Lower lobe of right lung (tissue), 2 donors: ENCODE measurements at regions not wholly inside any gene's neighbourhood (a gene's known extent, or its start where the extent isn't known, plus 50 kb on each side); places are given as distances from the start of the nearest gene placed in this dataset.
A peak's percentile ranks its signal among the peaks of the same experiment; 100 is the strongest.
"Not testable (repeated sequence)": the region's sequence is repeated elsewhere in the genome, so short reads cannot be mapped to it uniquely, and the experiment has no call there.

ENCODE experiments used
- ATAC-seq, 2 donors: fragments of 200-7000 bp; cut with Tn5 transposase; one replicate each; pipeline ENCODE4 v1.9.1; 2020 to 2022; ENCODE audit warnings: mild to moderate bottlenecking in 2 of 2, moderate library complexity in 2 of 2
- DNase-seq: peaks from one replicate; pipeline ENCODE4 v3.0.0-alpha.2; 2020
- H3K27ac ChIP-seq: fragments of 200-600 bp; one replicate; pipeline ENCODE4 v1.8.0; 2022
- H3K27me3 ChIP-seq: fragments of 200-600 bp; one replicate; pipeline ENCODE4 v1.8.0; 2022; ENCODE audit warnings: low read depth
- H3K36me3 ChIP-seq: fragments of 200-600 bp; one replicate; pipeline ENCODE4 v1.8.0; 2022; ENCODE audit warnings: mild to moderate bottlenecking
- H3K4me1 ChIP-seq: fragments of 200-600 bp; one replicate; pipeline ENCODE4 v1.8.0; 2022
- H3K4me3 ChIP-seq: fragments of 200-600 bp; one replicate; pipeline ENCODE4 v1.8.0; 2022; ENCODE audit warnings: mild to moderate bottlenecking
- H3K9me3 ChIP-seq: fragments of 200-600 bp; one replicate; pipeline ENCODE4 v1.8.0; 2022
- intact Hi-C: fragments of 100-400 bp; cut with DNase I; formaldehyde crosslinking; loops from one replicate; pipeline ENCODE4 v1.11.0; 2022
- TF ChIP-seq, protein P1 (sequence below): fragments of 200-600 bp; IDR thresholded peaks from one replicate; pipeline ENCODE4 v1.8.0; 2022; ENCODE audit warnings: antibody characterized with exemption, mild to moderate bottlenecking
- donor health status: DM: no; HTN: yes; CAD: no; lungs with severe emphysema.

DNA sequence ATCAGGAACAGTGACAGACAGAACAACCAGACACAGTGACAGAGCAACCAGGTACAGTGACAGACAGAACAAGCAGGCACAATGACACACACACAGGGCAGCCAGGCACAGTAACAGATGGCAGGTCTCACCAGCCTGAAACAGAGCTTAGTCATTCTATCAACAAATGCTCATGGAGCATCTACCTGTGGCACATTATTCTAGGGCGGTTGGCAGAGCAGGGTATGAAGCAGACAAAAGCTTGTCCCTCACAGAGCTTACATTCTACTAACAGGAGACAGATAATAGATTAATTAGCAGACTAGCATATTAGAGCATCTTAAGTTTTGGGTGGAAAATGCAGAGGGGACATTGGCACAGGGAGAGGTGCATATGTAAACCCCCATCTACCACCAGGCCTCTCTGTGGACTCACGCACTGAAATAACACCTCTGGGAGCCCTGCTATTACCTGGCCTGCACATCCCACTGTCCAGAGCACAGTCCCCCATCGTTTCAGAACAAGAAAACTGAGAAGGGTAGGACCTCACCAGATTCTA is 64.1 kb upstream of the RAB6C start:
- H3K27me3 ChIP-seq = peaks cover 3% of the 10 kb centered on the region
- H3K9me3 ChIP-seq = peaks cover 21% of the 10 kb centered on the region
- H3K27ac ChIP-seq = no peak overlapping the region
- H3K4me3 ChIP-seq = no peak overlapping the region
- ATAC-seq = no peak
- no peaks in the 10 kb centered on the region for H3K4me1 ChIP-seq
- H3K36me3 ChIP-seq = no peaks in the 10 kb centered on the region
- intact Hi-C loops = no loop called here
- no peak for DNase-seq
- TF ChIP-seq, protein P1, sequence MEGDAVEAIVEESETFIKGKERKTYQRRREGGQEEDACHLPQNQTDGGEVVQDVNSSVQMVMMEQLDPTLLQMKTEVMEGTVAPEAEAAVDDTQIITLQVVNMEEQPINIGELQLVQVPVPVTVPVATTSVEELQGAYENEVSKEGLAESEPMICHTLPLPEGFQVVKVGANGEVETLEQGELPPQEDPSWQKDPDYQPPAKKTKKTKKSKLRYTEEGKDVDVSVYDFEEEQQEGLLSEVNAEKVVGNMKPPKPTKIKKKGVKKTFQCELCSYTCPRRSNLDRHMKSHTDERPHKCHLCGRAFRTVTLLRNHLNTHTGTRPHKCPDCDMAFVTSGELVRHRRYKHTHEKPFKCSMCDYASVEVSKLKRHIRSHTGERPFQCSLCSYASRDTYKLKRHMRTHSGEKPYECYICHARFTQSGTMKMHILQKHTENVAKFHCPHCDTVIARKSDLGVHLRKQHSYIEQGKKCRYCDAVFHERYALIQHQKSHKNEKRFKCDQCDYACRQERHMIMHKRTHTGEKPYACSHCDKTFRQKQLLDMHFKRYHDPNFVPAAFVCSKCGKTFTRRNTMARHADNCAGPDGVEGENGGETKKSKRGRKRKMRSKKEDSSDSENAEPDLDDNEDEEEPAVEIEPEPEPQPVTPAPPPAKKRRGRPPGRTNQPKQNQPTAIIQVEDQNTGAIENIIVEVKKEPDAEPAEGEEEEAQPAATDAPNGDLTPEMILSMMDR = no peak

DNA sequence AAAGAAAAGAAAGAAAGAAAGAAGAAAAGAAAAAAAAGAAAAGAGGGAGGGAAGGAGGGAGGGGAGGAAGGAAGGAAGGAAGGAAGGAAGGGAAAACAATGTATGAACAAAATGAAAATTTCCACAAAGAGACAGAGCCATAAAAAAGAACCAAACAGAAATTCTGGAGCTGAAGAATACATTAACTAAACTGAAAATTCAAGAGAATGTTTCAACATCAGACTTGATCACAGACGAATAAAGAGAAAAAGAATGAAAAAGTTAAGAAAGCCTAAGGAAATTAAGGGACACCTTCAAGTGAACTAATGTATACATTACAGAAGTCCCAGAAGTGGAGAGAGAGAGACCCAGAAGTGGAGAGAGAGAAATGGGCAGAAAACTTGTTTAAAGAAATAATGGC is 60.9 kb upstream of the RAB6C start:
- TF ChIP-seq, protein P1 = no peak
- intact Hi-C loops = no loop called here

DNA sequence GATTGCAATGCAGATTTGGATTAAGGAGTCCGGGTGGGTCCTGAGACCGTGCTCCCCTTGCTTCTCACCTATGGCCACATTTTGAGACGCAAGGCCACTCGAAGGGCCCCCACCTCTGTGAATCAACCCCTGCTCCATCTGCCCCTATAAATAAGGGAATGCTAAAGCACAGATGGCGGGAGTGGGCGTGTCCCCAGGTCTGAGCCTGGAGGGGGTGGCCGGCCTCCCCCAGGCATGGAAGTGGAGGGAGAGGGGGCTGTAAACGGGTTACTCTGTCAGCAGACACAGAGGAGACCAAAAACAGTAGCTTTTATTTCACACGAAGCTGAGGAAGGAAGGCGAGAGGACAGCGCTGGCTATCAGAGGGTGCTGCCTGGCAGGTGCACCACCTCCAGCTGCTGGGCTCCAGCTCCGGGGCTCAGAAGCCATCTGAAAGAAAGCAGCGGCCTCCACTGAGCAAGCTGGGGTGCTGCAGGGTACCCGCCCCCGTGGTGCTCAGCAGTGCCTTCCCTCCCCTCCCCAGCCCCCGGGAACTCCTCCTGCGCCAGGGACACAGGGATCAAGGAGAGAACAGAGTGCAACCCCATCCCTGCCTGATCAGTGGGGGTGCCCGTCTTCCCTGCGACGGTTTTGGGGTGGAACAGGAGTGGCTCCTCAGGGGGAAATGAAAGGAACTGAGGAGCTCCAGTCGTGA is 56.7 kb upstream of the RAB6C start:
- intact Hi-C loops = no loop called here
- Histone ChIP-seq H3K9me3 (peaks cover 20% of the 10 kb centered on the region), H3K4me1 (peaks cover 6% of the 10 kb centered on the region), H3K4me3 (no peak overlapping the region), H3K27ac (no peak overlapping the region), H3K36me3 (no peaks in the 10 kb centered on the region), H3K27me3 (peaks cover 23% of the 10 kb centered on the region)
- TF ChIP-seq, protein P1 = no peak
- ATAC-seq (peak; percentile 17 to 21), DNase-seq (no peak)

More for the DNA sequence above, 60.9 kb upstream of the RAB6C start:
- Histone ChIP-seq H3K4me1 (peaks cover 5% of the 10 kb centered on the region), H3K9me3 (peaks cover 21% of the 10 kb centered on the region), H3K4me3 (no peak overlapping the region), H3K27ac (no peak overlapping the region), H3K27me3 (peaks cover 21% of the 10 kb centered on the region), H3K36me3 (no peaks in the 10 kb centered on the region)
- ATAC-seq (no peak), DNase-seq (no peak)

DNA sequence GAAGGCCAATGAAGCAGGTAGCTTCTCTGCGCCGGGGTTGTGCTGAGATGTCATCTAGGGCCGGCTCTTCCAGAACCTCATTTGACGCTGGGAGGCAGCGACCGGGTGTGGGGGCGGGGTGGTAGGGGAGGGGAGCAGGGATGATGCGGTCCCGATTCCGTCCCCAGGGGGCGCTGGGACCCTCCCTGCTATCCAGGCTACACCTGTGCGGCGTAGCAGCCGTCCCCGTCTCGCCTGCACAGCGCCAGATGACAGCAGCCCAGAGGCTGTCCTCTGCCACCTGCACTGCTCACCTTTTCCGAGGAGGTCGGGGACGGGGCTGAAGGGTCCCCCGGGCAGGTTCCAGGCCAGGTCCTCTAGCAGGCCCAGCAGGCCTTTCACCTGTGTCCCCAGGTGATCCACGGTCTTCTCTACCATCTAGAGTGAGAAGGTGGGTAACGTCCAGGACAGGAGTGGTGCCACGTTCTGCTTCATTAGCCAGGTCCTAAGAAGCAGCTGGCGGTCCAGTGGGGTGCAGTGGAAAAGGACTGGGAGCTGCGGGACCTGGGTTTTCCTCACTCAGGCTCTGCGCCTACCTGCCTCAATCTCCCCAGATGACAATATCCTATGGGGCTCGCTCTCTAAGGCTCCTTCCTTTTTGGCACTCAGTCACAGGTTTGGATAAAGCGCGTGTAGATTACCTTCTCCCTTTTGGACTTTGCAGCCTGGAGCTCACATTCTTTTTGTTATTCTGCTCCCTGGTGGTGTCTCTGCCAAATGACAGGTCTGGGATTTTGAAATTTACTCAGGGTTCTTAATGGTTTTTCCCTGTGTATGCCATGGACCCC is 56.0 kb upstream of the RAB6C start:
- H3K4me1 ChIP-seq = peaks cover 6% of the 10 kb centered on the region
- DNase-seq (no peak), ATAC-seq (peak; percentile 41 to 68)
- TF ChIP-seq, protein P1 = peak; percentile 37
- H3K27ac ChIP-seq = no peak overlapping the region
- peaks cover 13% of the 10 kb centered on the region for H3K9me3 ChIP-seq
- H3K36me3 ChIP-seq = no peaks in the 10 kb centered on the region
- intact Hi-C loops = no loop called here
- H3K27me3 ChIP-seq = peaks cover 23% of the 10 kb centered on the region
- H3K4me3 ChIP-seq = no peak overlapping the region

DNA sequence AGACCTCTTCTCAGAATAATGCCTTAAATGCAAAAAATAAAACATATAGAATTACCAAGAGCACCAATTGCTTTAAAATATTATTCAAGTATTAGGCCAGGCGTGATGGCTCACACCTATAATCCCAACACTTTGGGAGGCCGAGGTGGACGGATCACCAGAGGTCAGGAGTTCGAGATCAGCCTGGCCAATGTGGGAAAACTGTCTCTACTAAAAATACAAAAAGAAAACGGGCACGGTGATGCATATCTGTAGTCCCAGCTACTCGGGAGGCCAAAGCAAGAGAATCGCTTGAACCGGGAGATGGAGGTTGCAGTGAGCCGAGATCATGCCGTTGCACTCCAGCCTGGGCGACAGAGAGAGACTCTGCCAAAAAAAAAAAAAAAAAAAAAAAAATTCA is 55.4 kb upstream of the RAB6C start:
- H3K4me3 ChIP-seq, H3K36me3 ChIP-seq, intact Hi-C loops, H3K9me3 ChIP-seq, H3K27ac ChIP-seq, ATAC-seq, DNase-seq, H3K4me1 ChIP-seq: not testable (repeated sequence)
- peaks cover 23% of the 10 kb centered on the region for H3K27me3 ChIP-seq

DNA sequence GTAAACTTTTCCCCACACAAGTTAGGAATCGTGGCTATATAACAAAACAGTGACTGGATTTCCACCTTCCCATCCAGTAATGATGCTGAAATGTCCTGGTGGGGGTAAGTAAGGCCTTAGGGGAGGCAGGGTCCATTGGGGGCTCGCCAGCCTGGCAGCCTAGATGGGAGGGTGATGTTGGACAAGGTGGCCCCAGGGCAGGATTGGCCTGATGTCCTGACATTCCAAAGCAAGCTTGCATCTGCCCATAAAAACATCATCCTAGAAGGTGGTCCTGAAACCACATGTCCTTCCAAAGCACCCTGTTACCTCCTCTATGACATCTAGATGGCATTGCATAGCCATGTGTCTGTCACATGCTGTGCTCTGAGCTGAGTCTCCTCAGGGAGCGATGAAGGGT is 54.1 kb upstream of the RAB6C start:
- TF ChIP-seq, protein P1 = no peak
- peaks cover 20% of the 10 kb centered on the region for H3K27me3 ChIP-seq
- no peak overlapping the region for H3K27ac ChIP-seq
- no peaks in the 10 kb centered on the region for H3K36me3 ChIP-seq
- peaks cover 6% of the 10 kb centered on the region for H3K4me1 ChIP-seq
- H3K9me3 ChIP-seq = no peaks in the 10 kb centered on the region
- DNase-seq (no peak), ATAC-seq (no peak)
- H3K4me3 ChIP-seq = no peak overlapping the region
- intact Hi-C loops = no loop called here
